ENCODE measurements at regions not wholly inside any gene's neighbourhood (a gene's known extent, or its start where the extent isn't known, plus 50 kb on each side); places are given as distances from the start of the nearest gene placed in this dataset.

GRCh38 chr11:45475173-45475572 lies 189.0 kb upstream of the SYT13 start:
- Histone ChIP-seq H3K4me2 (ENCODE audit: insufficient read depth, low read length) (no peak overlapping the region), H3K27ac (ENCODE audit: insufficient read depth, low read depth, low read length) (no peak overlapping the region), H3K4me3 (replicated peaks in 1 of 3; ENCODE audit: insufficient read depth in 1 of 3, low read depth in 1 of 3, low read length in 3 of 3) (no peak overlapping the region), H3K9ac (replicated peaks; ENCODE audit: extremely low read depth, insufficient read depth, low read length) (no peak overlapping the region), H3K36me3 (ENCODE audit: control insufficient read depth in 2 of 2, extremely low read depth in 1 of 2, insufficient read depth in 2 of 2, low read length in 2 of 2) (no peaks in the 10 kb centered on the region), H3K9me3 (replicated peaks; ENCODE audit: control insufficient read depth, insufficient read depth, low read length) (no peaks in the 10 kb centered on the region), H3K4me1 (ENCODE audit: control insufficient read depth, extremely low read depth, insufficient read depth, low read length) (no peaks in the 10 kb centered on the region), H3K9me1 (replicated peaks; ENCODE audit: control insufficient read depth, extremely low read depth, insufficient read depth, low read length) (no peaks in the 10 kb centered on the region), H4K20me1 (replicated peaks; ENCODE audit: control insufficient read depth, extremely low read depth, insufficient read depth, low read length) (no peaks in the 10 kb centered on the region), H3K79me2 (ENCODE audit: control insufficient read depth, insufficient read depth, low read length) (no peaks in the 10 kb centered on the region), H2AFZ (ENCODE audit: low read depth, low read length) (no peak overlapping the region), H3K27me3 (ENCODE audit: control insufficient read depth in 2 of 2, insufficient read depth in 2 of 2, low read length in 2 of 2) (peaks cover under 1 to 3% of the 10 kb centered on the region in 2 experiments)
- POLR2A ChIA-PET, result no interaction called here
- FAIRE-seq (no peak), DNase-seq (ENCODE audit: low read depth, low spot score) (no peak)
- intact Hi-C loops (cut with micrococcal nuclease) (no loop called here), dilution Hi-C loops (cut with MboI; ENCODE audit: extremely low pct_ligation_motif_present, low sequenced_read_pairs) (no loop called here)
- no TSS peak for BruUV-seq (replicated peaks)
- CTCF ChIA-PET, result interaction anchor here (2.0 kb wide), 1 partner anchor 297 kb away, joined by 6 read pairs; no protein-coding TSS in a partner anchor
- TF ChIP-seq POLR2A (IDR thresholded peaks at IDR 0.05; ENCODE audit: low read depth, low read length) (no peak), MYC (IDR thresholded peaks at IDR 0.05; ENCODE audit: low read depth, low read length) (no peak), FOS (IDR thresholded peaks at IDR 0.05; ENCODE audit: borderline replicate concordance, insufficient read depth, low read length) (no peak), CTCF (IDR thresholded peaks at IDR 0.05; ENCODE audit: extremely low read depth in 1 of 2, insufficient read depth in 1 of 2, low read depth in 1 of 2, low read length in 2 of 2) (no peak), MAX (IDR thresholded peaks at IDR 0.05; ENCODE audit: insufficient read depth, insufficient read length) (no peak), POLR2AphosphoS5 (IDR thresholded peaks at IDR 0.05; ENCODE audit: insufficient read depth, low read depth, low read length) (no peak), JUN (IDR thresholded peaks at IDR 0.05; ENCODE audit: borderline replicate concordance, insufficient read depth, insufficient read length, low read depth) (no peak), GATA2 (IDR thresholded peaks at IDR 0.05; ENCODE audit: insufficient read depth, insufficient read length, low read depth, low read length) (no peak)

All from endothelial cell of umbilical vein (primary cell).